Stomach (tissue), 8 donors: ENCODE measurements at regions not wholly inside any gene's neighbourhood (a gene's known extent, or its start where the extent isn't known, plus 50 kb on each side); places are given as distances from the start of the nearest gene placed in this dataset.

Experiments used
- DNase-seq, 2 donors: peaks; one replicate each; pipeline versions ENCODE4 v3.0.0 to v3.0.0-alpha.2; 2013 to 2019
- H3K27ac ChIP-seq, 5 donors: fragments of 200-600 bp in 4 of 5; sonication (generic) in 4 of 5; one replicate each; pipeline ENCODE4 v1.5.1; 2013 to 2019; ENCODE audit warnings: mild to moderate bottlenecking in 1 of 5, moderate library complexity in 1 of 5
- H3K27me3 ChIP-seq, 3 donors: fragments of 200-600 bp; sonication (generic); one replicate each; pipeline ENCODE4 v1.5.1; 2017 to 2019; ENCODE audit warnings: mixed run types in 1 of 3
- H3K36me3 ChIP-seq, 4 donors: fragments of 200-600 bp; sonication (generic); 1 replicate in 3 of 4; 2 replicates in 1 of 4; pipeline ENCODE4 v1.5.1; 2016 to 2019
- H3K4me1 ChIP-seq, 4 donors: fragments of 200-600 bp; sonication (generic); one replicate each; pipeline ENCODE4 v1.5.1; 2016 to 2019
- H3K4me3 ChIP-seq, 4 donors: fragments of 200-600 bp; sonication (generic) in 3 of 4; one replicate each; pipeline ENCODE4 v1.5.1; 2016 to 2019; ENCODE audit warnings: mild to moderate bottlenecking in 1 of 4
- H3K9me3 ChIP-seq, 4 donors: fragments of 200-600 bp; sonication (generic); one replicate each; pipeline ENCODE4 v1.5.1; 2016 to 2019
- EP300 ChIP-seq: sonication (generic); formaldehyde crosslinking; IDR thresholded peaks from one replicate; pipeline ENCODE4 v1.6.1; 2017; ENCODE audit warnings: antibody characterized with exemption
- POLR2A ChIP-seq, 4 donors: fragments of 450-650 bp; IDR thresholded peaks; one replicate each; pipeline ENCODE4 v1.6.1; 2016; ENCODE audit warnings: antibody characterized with exemption in 4 of 4, control low read depth in 2 of 4, mild to moderate bottlenecking in 1 of 4, moderate library complexity in 1 of 4
- POLR2AphosphoS5 ChIP-seq, 3 donors: sonication (generic); formaldehyde crosslinking; IDR thresholded peaks; one replicate each; pipeline ENCODE4 v1.6.1; 2016; ENCODE audit warnings: antibody characterized with exemption in 3 of 3
- WGBS, 5 donors: extraction: QIAGEN DNeasy Blood & Tissue Kit in 3 of 5; methylation state at CpG; one replicate each; pipeline versions ENCODE4 v1.1.5 to v1.1.7; 2013 to 2018; 5-methylcytosine and 5-hydroxymethylcytosine counted together
- intact Hi-C: fragments of 100-400 bp; cut with DNase I; formaldehyde crosslinking; loops from one replicate; pipeline ENCODE4 v1.15.1; 2023; ENCODE audit warnings: low total_unique reads
- TF ChIP-seq, protein P1 (sequence below), 7 experiments: fragments of 450-650 bp in 4 of 7; fragments of 200-600 bp in 3 of 7; sonication (generic) in 3 of 7; IDR thresholded peaks; one replicate each; pipeline ENCODE4 v1.5.1; 2016 to 2019; ENCODE audit warnings: antibody characterized with exemption in 7 of 7, control low read depth in 2 of 7, mild to moderate bottlenecking in 1 of 7
- donor health status: healthy with polysubstance abuse.
- donor health status: Bipolar disorder and iron deficiency.
- donor health status: healthy.

DNA sequence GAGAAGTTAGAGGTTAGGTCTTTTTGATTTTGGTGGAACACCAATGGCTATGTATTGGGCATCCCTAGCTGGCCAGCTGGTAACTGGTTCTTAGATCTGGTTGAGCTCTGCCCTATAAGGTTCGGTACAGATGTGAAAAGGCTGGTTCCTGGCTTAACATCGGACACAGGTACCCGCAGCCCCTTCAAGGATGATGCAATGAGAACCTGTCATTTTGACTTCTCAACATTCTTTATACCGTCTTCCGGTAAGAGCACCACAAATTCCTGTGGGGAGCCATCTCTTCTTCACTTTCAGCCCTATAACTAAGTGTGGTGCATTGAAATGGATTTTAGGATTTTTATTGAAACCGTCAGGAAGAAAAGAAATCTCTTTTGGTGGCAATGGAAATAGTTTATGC is 222.8 kb downstream of the ADAMTS9 start:
- DNase-seq: no peak
- intact Hi-C loops: no loop called here
- H3K27me3 ChIP-seq: no peaks in the 10 kb centered on the region
- no peaks in the 10 kb centered on the region for H3K36me3 ChIP-seq
- TF ChIP-seq EP300: no peak
- no peak for TF ChIP-seq POLR2A (IDR thresholded peaks at IDR 0.05)
- no peak for TF ChIP-seq POLR2AphosphoS5 (IDR thresholded peaks at IDR 0.05)
- TF ChIP-seq, protein P1, sequence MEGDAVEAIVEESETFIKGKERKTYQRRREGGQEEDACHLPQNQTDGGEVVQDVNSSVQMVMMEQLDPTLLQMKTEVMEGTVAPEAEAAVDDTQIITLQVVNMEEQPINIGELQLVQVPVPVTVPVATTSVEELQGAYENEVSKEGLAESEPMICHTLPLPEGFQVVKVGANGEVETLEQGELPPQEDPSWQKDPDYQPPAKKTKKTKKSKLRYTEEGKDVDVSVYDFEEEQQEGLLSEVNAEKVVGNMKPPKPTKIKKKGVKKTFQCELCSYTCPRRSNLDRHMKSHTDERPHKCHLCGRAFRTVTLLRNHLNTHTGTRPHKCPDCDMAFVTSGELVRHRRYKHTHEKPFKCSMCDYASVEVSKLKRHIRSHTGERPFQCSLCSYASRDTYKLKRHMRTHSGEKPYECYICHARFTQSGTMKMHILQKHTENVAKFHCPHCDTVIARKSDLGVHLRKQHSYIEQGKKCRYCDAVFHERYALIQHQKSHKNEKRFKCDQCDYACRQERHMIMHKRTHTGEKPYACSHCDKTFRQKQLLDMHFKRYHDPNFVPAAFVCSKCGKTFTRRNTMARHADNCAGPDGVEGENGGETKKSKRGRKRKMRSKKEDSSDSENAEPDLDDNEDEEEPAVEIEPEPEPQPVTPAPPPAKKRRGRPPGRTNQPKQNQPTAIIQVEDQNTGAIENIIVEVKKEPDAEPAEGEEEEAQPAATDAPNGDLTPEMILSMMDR (IDR thresholded peaks at IDR 0.05): no peak
- no peak overlapping the region for H3K4me3 ChIP-seq
- H3K9me3 ChIP-seq: no peaks in the 10 kb centered on the region
- H3K27ac ChIP-seq: no peak overlapping the region
- peaks cover 0 to 4% (median 0%) of the 10 kb centered on the region in 4 donors for H3K4me1 ChIP-seq
- 92 to 95% (median 94%) methylated on average over 6 of the region's 6 CpGs for WGBS, 5 donors

- no peak for TF ChIP-seq EP300
- TF ChIP-seq, protein P1 (IDR thresholded peaks at IDR 0.05): no peak
- TF ChIP-seq POLR2A (IDR thresholded peaks at IDR 0.05): no peak
- TF ChIP-seq POLR2AphosphoS5 (IDR thresholded peaks at IDR 0.05): no peak
- H3K9me3 ChIP-seq: no peaks in the 10 kb centered on the region
- WGBS, 5 donors: 35 to 73% (median 52%) methylated on average over 4 of the region's 4 CpGs
- no peaks in the 10 kb centered on the region for H3K36me3 ChIP-seq
- no peak for DNase-seq
- peaks cover 0 to 4% (median 0%) of the 10 kb centered on the region in 4 donors for H3K4me1 ChIP-seq
- no peak overlapping the region for H3K4me3 ChIP-seq
- intact Hi-C loops: no loop called here
- H3K27me3 ChIP-seq: no peaks in the 10 kb centered on the region
- no peak overlapping the region for H3K27ac ChIP-seq
Measured at GRCh38 chr3:64463981-64464380, 223.8 kb downstream of the ADAMTS9 start.

GRCh38 chr3:64462203-64462602 is 225.6 kb downstream of the ADAMTS9 start:
- Histone ChIP-seq H3K4me1 (peaks cover 0 to 4% (median 0%) of the 10 kb centered on the region in 4 donors), H3K9me3 (no peaks in the 10 kb centered on the region), H3K27ac (peak overlapping the region in 3 of 5 donors; percentile 16 to 61 (median 56)), H3K36me3 (no peaks in the 10 kb centered on the region), H3K4me3 (no peak overlapping the region), H3K27me3 (no peaks in the 10 kb centered on the region)
- no peak for DNase-seq
- TF ChIP-seq EP300 (no peak), POLR2AphosphoS5 (IDR thresholded peaks at IDR 0.05) (no peak)
- 46 to 59% (median 54%) methylated on average over 5 of the region's 5 CpGs for WGBS, 5 donors
- intact Hi-C loops: no loop called here

- no peak for DNase-seq
- WGBS, 5 donors: 79 to 88% (median 86%) methylated on average over 5 of the region's 5 CpGs
- H3K36me3 ChIP-seq: no peaks in the 10 kb centered on the region
- H3K27me3 ChIP-seq: no peaks in the 10 kb centered on the region
- intact Hi-C loops: no loop called here
- TF ChIP-seq POLR2A (IDR thresholded peaks at IDR 0.05) (no peak), EP300 (no peak), POLR2AphosphoS5 (IDR thresholded peaks at IDR 0.05) (no peak)
- TF ChIP-seq, protein P1 (IDR thresholded peaks at IDR 0.05): no peak
- no peaks in the 10 kb centered on the region for H3K9me3 ChIP-seq
- peaks cover 0 to 4% (median 0%) of the 10 kb centered on the region in 4 donors for H3K4me1 ChIP-seq
- no peak overlapping the region for H3K4me3 ChIP-seq
- H3K27ac ChIP-seq: no peak overlapping the region
Measured at GRCh38 chr3:64460877-64461276, 226.9 kb downstream of the ADAMTS9 start.

GRCh38 chr3:64460141-64460730 is 227.6 kb downstream of the ADAMTS9 start:
- TF ChIP-seq, protein P1 (IDR thresholded peaks at IDR 0.05): no peak
- TF ChIP-seq POLR2A (IDR thresholded peaks at IDR 0.05) (no peak), EP300 (no peak), POLR2AphosphoS5 (IDR thresholded peaks at IDR 0.05) (no peak)
- Histone ChIP-seq H3K4me3 (no peak overlapping the region), H3K27me3 (no peaks in the 10 kb centered on the region), H3K4me1 (peaks cover 0 to 4% (median 0%) of the 10 kb centered on the region in 4 donors), H3K9me3 (no peaks in the 10 kb centered on the region), H3K27ac (no peak overlapping the region), H3K36me3 (no peaks in the 10 kb centered on the region)
- DNase-seq: no peak
- intact Hi-C loops: no loop called here
- 43 to 73% (median 48%) methylated on average over 1 of the region's 1 CpG for WGBS, 5 donors
